NCI-H2107 treated with DMSO at 0.1 percent for 48 hours (cell line): ENCODE measurements at regions not wholly inside any gene's neighbourhood (a gene's known extent, or its start where the extent isn't known, plus 50 kb on each side); places are given as distances from the start of the nearest gene placed in this dataset.

Experiments
- DNase-seq: peaks from one replicate; lab custom pipeline; 2025; ENCODE audit not compliant: unreplicated experiment; lab: John Stamatoyannopoulos, UW

DNA sequence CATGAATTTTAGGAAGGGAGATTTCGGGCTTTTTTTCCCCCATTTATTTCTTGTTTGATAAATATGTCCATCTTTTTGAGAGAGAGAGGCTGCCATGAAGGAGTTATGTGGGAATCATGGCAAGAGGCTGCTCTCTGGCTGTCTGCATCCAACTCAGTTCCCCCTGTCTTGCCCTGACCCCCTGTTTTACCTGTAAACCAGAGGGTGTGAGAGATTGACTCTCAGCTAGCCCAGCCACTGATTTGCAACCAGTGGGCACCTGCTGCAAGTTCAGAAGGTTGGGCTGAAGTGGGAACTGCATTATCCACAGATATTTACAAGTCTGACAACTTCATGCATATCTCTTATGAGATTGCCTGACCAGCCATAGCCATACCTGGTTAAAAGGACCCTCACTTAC lies 625.4 kb upstream of the FANCL start:
- DNase-seq: no peak

DNA sequence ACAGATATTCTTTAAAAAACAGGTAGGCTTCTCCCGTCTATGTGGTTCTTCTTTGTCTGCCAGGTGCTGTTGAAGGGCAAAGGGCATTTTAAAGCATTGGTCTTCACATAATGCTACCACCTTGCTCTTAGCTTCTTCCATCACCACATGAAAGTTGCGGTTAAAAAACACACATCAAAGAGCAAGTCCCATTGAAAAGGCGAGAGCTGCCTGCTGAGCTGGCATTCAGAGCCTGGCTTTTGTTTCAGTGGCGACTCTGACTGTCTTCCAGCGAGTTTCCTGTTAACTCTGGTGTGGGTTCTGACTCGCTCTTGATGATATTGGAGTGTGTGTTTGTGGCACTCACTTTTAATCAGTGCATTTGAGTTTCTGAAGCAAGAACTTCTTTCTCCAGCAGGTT lies 624.9 kb upstream of the FANCL start:
- DNase-seq: peak; percentile 73

DNA sequence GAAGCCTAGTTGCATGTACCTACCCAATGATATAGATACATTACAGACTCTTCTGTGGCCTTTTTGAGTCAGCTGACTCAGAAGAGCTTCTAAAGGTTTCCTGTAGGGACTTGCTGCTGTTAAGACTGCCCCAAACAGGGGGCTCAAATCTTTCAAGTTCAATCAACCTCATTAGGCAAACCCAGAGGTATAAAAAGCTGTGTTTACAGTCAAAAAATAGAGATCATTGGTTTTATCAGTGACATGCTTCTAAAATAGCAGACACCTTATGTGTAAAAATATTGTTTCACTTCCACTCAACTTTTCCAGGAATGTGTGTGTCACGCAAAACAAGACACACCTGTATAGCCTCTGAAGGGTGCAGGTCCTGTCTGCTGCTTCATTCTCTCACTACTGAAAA lies 624.3 kb upstream of the FANCL start:
- DNase-seq: no peak

DNA sequence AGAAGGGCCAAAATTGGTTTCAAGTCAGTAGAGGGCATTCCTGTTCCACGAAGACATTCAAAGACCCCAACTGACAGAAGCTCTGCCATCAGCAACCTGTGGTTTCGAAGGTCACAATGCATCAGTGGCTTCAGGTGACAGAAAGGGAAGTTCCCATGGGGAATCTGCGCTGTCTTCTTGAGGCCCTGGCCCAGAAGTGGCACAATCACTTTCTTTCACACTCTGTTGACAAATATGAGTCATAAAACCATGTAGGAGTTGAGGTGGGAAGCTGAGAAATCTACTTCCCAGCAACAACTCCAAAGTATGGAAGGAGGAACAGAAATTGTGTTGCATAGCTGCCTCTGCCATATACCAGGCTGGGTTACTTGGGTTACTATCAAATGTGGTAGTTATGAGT lies 621.1 kb upstream of the FANCL start:
- no peak for DNase-seq

DNA sequence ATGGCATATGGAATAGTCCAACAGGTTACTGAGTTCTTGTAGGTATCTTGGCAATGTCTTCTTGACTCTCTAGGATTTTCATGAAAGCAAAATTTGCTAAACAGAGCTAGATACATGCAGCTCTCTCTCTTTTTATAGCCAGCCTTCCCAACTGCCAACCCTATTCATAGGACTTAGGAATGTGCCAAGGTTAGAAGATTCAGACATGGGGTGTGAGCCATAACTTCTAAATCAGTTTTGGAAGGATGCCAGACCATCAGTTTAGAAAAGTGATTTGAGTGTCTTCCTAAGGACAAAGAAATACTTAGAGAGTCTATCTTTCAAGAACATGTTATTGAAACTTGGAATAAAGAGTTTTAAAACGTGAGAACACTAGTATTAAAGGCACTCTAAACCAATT lies 619.5 kb upstream of the FANCL start:
- no peak for DNase-seq

DNA sequence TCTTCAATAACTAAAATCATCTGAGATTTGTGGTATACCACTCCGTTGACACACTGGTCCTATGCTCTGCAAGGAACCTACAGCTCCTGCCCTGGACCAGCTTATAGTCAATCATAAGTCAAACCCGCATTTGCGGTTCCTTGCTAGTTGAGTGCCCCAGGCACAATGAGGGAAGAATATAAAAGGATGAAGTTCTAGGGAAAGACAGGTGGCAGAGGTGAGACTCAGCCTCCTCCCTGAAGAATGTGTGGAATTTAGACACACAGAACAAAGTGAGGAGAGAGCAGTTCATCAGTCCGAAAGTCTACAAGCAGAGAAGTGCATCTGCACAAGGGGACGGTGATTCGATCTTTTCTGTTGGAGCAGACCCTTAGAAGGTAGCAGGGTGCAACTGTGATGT lies 615.0 kb upstream of the FANCL start:
- DNase-seq: no peak

DNA sequence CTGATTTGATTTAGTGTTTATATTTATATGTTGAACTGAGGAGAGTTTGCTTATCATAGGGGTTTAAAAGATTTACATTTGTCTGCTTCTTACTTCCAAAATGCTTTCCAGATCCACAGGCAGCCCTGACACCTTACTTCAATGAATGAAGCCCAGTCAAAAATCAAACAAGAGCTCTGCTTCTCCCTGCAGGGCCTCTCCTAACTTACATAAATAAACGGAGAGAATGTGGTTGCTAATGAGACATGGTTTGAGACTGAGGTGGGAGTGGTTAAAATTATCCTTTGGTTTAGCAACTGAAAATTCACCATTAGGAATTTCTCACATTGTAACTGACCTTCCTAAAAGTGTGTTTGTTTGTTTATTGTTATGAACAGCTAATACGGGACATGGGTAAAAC lies 612.3 kb upstream of the FANCL start:
- no peak for DNase-seq

DNA sequence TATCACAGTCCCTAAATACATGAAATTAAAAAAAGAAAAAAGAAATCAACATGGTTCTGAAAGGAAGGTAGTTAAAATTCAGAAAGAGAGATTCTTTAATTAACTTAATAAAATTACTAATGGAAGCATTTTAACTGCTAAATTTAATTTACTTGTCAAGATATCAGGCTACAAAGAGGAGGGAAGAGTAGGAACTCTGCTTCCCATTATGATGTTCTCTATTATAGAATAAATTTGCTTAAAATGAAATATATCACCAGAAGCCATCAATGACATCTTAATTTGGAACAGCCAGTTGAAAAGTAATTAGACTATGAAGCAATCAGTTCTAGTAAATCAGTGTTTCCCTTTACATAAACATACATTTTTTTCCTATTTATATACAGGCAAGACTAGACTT lies 611.8 kb upstream of the FANCL start:
- no peak for DNase-seq

DNA sequence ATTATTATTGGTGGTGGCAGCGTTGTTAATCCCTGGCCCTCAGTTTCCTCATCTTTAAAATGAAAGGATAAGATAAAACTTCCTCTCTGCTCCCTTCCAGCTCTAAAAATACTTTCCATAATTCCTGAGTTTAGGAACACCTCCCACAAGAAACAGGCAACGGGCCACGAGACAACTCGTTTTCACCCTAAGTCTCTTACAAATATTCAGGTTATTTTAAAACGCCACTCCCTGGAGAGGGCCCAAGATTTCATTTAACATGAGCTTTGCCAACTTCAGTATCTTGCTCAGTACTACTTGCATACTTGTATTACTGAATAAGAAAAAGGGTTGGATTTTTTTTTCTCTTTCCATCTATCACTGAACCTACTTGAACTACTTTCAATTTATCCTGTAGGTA lies 611.1 kb upstream of the FANCL start:
- no peak for DNase-seq

DNA sequence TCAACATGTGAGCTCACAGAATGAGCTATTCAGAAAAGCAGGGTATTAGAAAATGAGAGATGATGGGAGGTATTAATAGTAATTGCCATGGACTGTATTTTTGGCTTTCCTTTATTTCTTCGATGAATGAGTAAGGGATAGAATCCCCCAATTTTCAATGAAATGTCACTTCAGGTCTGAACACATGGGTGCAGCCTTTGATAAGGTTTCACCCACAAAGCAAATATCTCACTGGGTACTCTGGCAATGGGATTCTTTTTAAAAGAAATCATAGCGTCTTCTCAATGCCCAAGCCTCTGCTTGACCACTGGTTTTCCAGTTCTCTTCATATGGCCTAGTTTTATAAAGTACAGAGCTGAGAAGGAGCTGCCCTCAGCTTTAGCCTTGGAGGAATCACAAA lies 610.5 kb upstream of the FANCL start:
- no peak for DNase-seq

DNA sequence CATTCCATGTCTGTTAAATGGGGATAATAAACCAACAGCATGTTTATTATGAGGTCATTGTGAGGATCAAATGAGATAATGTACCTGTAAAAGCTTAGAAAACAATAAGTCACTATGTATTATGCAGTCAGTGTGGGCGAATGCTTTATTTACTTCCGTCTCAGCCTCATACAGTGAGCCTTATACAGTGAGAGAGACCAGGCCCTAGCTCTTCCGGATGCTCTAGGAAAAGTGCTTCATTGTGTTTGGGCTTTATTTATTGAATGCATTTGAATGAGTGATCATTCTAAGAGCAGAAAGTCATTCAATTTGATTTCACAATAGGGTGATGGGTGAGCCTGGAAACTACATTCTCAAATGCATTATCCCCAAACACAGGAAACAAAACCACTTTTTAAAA lies 603.9 kb upstream of the FANCL start:
- peak; percentile 46 for DNase-seq

DNA sequence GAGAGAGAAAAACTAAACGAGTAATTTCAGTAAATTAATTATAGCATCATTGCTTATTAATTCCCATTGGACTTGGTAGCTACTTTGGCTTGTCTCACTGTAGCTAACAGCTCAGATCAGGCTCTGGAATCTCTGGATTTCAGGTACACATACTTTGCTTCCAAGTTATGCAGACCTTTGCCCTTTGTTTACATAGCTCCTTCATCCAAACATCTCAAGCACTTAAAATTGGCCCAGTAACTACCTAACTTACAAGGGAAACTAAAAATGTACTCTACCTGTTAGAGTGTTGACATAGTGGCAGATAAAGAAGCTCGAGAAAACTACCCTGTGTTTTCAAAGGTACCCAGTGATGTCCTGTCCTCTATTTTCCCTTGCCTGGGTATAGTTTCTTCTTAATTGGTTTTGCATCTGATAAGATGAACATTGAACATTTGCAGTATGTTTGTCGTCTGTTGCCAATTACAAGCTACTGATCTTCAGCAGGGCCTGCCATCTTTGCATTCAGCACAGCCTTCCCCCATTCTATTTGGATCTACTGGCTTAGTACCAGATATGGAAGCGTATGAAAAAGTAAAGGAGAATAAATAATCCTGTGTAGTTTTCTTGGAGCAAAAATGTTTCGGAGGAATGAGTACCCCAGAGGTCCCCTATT lies 601.5 kb upstream of the FANCL start:
- DNase-seq: no peak

DNA sequence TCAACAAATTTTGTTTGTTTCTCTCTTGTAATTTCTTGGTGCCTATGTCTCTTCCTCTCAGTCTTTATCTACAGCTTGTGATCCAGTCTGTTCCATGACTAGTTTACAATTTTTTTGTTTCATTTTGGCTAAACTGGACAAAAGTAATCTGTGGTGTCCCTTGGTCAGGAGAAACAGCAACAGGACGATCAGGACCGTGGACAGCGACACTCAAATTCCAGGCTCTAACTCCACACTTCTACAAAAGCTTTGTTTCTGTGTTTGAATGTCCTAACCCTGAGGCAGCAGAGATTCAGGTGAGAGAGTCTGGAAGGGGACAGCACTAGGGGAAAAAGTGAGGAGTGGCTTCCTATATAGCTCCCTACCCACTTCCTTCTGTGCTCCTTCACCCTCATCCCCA lies 593.3 kb upstream of the FANCL start:
- no peak for DNase-seq

DNA sequence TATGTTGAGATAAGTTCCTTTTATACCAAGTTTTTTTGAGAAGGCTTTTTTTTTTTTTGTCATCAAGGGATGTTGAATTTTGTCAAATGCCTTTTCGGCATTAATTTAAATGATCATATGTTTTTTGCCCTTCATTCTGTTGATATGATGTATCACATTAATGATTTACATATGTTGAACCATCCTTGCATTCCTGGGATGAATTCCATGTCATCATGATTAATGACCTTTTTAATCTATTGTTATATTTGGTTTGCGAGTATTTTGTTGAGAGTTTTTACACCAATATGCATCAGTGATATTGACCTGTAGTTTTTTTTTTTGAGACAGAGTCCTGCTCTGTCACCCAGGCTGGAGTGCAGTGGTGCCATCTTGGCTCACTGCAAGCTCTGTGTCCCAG lies 585.7 kb upstream of the FANCL start:
- DNase-seq: no peak

DNA sequence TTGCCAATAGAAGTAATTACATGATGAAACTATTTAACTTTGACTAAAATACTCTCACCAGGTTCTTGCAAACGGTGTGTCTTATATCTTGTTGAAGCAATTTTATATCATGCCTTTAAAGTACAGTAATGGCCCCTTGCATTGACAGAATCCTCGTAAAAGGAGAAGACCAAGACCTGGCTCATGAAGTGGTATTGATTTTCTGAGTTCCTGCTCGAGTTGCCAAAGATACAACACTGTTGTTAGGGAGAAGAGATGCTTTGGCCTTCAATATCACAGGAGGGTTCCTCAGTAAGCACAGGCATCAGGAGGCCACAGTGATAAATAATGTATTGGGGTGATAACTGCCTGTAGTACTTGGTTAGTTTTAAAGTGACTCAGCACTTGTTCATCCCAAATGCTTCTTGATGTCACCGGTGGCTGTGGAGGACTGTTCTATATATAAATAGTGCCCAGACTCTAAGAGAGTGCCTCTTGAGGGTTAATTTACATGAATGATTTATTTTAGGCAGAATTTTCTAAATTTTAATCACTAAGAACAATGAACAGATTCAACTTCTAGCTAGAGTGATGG lies 571.7 kb upstream of the FANCL start:
- peak; percentile 4 for DNase-seq

DNA sequence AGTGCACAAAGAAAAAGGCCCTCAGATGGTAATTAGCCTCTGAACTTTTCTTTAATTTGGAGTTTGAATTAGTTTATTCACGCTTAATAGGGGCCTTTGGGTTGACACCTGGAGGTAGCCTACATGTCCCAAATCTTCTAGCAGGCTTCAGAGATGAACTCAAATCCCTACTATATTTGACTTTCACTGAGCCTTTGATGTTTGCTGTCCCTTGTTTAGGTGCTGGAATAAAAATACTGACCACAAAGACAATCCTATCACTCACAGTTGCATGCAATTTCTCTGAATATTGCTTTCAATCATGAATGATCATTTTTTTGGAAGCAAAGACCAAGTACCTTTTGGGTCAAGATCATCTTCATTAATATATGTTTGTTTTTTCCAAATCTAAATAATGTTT lies 564.0 kb upstream of the FANCL start:
- no peak for DNase-seq

DNA sequence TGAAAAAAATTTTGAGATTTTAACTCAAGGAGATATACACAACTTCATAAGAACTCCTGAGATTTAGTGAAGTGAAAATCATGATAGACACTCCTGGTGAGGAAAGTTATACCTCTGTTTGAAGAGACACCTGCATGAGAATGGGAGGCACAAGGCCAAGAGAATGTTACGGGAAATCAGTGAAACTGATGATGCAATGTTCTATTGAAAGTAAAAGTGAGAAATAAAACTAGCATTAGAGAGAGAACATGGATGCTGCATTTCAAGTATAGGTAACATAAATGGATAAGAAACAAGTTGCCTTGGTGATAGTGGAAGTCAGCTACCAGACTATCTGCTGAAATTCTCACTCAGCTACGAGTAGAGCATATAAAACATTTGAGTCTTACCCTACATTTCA lies 562.1 kb upstream of the FANCL start:
- no peak for DNase-seq

DNA sequence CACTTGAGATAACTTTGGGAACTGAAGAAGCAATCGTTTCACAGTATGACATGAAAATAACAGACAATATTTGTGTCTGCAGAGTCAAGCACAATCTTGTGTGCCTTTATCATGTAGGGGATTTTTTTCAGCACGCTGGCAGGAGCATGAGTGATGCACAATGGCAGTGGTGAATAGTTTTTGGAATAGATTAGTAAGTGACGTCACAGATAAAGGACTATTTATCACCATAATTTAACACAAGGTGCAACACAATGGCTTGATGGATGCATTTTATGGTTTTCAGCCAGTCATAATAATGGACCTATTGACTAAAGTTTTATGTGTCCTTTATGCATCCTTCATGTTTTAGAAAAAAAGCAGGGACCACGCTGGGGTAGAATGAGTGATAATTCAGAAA lies 559.8 kb upstream of the FANCL start:
- DNase-seq: no peak

DNA sequence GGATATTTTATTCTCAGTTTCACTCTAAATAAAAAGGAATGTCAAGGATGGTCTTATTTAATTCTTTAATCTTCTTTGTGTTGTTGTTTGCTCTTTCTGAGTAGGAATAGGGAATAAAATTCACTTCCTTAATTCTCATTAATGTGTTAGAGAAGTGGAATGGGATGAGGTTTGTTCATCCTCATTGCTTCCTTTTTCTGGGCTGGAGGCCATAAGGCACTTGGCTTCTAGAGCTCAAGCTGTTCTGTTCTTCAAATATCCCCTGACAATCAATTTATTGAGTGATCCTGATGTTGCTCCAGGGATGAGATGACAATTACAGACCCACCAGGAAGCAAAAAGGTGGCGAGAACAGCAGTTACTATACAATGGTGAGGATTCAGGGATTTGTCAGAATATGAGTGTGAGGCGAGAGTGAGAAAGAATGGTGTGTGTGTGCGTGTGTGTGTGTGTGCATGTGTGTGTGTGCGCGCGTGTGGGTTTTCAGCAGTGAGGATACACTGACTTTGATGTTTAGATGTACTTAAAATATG lies 557.6 kb upstream of the FANCL start:
- DNase-seq: no peak

DNA sequence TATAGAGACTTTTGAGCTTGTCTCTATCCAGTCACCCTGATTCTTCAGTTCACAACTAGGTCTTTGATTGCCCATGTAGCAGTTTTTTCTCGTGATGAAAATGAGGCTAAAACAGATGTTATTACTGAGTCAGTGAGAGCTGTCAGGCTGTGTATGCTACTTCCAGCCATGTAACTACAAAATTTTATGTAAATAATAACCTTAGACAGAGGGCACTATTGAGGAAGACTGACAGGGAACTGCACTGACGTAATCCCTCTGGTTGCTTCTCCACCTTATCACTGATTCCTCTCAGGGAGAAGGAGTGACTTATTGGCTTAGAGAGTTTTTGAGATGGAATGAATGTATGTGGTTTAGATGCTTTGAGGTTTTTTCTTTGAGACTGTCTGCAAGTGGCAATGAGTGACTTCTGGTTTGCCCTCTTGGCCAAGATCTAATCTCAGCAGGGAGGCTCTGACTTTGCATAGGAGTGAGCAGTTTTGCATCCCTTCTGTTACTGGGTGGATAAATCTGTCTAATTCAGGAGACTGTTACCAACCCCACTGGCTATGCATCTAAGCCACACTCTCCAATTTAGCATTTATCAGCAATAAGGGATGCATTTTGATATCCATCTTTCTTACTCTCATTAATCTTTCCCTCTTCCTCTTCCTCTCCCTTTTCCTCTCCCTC lies 555.2 kb upstream of the FANCL start:
- DNase-seq: no peak

DNA sequence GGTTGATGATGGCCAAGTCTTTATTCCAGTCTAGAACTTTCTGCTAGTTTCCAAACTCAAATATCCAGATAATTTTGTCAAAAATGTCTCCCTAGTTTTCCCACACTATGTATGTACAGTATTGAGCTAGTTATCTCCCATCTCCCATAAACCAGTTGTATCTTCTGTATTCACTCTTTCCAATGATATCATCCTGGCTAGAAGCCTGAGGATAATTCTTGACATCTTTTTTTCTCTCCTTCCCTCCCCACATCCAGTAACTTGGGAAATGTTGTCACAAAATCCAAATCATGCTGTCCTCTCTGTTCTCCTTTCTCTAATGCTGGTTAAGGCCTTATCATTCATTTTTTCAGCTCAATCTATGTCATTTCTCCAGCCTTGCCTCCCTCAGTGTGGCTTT lies 553.8 kb upstream of the FANCL start:
- no peak for DNase-seq

DNA sequence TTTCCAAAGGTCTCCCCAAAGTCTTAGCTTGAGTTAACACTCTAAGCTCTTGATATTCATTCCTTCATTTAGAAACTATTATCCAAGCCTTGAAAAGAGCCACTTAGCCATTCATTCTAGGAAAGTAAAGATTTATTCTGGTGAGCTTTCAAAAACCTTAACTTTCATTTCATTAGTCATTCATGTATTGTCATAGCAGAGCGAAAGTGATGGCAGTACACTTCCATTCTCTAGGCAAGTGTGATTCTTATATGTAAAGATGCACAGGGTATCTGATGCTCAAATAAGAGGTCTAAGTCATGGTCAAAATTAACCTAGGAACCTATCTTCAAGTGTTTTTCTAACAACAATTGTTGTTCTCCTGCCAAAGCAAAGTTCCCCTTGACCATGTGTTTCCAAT lies 553.0 kb upstream of the FANCL start:
- no peak for DNase-seq

DNA sequence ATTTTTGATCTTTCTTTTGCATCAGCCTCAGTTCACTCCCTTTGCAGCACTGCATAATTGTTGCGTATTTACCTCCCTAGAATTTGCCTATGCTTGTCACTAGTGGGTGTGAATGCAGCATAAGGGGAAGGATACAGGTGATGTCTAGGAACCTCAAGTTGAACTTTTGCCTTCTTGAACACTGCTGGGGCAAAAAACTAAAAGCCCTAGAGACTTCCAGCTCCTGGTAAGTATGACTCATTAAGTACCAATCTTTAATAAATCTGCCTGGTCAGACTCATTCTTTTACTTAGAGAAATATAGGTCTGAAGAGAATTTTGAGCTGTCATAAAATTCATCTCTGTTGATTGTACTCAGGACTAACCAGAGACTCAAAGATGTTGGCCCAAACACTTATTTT lies 547.3 kb upstream of the FANCL start:
- no peak for DNase-seq
